NCI-H226 (cell line): ENCODE measurements at regions not wholly inside any gene's neighbourhood (a gene's known extent, or its start where the extent isn't known, plus 50 kb on each side); places are given as distances from the start of the nearest gene placed in this dataset.

Experiments
- DNase-seq: peaks from one replicate; pipeline ENCODE4 v3.0.0-alpha.2; 2015

GRCh38 chr1:208523007-208523406 lies 278.8 kb upstream of the PLXNA2 start:
- no peak for DNase-seq

- no peak for DNase-seq
Measured at GRCh38 chr1:208524376-208524775, 280.2 kb upstream of the PLXNA2 start.

GRCh38 chr1:208524925-208525324 lies 280.7 kb upstream of the PLXNA2 start:
- DNase-seq: no peak

DNA sequence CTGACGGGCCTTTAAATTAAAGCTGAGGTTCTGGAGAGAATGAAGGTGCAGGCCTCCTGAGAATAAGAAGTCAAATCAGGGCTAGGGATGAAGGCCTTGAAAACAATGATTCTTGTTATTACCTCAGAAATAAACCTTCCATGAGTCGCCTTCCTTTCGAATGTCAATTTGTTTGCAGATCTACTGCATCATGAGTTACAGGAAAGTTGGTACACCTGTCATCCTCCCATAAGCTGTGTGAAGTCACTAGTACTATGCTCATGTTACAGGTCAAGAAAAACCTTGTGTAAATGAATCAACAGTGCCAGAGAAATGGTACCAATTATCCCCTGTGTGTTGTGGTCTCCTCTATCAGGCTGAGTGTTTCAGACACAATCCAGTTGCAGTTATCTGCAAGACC lies 281.2 kb upstream of the PLXNA2 start:
- no peak for DNase-seq

- no peak for DNase-seq
Measured at GRCh38 chr1:208526613-208527125, 282.5 kb upstream of the PLXNA2 start.

GRCh38 chr1:208527156-208527555 lies 283.0 kb upstream of the PLXNA2 start:
- DNase-seq: no peak

GRCh38 chr1:208528578-208529240 lies 284.5 kb upstream of the PLXNA2 start:
- DNase-seq: no peak

- DNase-seq: no peak
Measured at GRCh38 chr1:208531003-208531750, 287.0 kb upstream of the PLXNA2 start.

DNA sequence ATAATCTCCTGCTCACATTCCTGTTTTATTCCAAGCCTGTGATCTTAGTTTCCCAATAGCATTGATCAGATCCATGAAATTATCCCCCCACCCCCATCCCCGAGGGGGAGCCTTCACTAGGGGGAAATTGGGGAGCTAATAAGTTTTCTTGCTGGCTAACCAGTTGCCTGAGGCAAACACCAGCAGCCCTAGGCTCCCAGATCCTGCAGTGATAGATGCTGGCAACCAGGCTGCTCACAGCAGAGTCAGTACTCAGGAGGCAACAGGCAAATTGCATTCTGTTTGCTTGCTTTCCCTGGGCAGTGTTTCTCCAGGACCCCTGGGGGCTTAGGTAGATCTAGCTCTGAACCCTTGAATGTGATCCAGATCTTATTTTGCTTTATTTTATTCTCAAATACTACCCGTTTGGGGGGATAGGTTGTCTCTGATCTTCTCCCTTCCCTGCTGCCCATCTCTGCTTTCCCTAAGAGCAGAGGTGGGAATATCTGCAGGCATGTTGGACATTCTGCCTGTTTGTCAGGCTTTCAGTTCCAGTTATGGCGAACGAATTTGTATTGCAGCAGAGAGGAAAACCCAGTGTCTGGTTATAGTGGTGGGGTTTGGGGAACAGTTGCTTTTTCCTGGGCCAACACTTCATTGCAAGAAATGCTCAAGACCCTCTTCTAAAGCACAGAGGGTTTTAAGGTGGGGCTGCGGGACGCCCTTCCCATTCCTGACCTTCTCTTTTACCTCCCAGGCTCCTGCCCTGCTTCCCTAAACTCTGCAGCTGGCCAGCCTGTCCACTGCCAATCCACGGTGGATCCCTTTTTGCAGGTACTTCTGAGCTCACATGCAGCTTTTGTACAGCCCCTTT lies 289.8 kb upstream of the PLXNA2 start:
- DNase-seq: no peak

DNA sequence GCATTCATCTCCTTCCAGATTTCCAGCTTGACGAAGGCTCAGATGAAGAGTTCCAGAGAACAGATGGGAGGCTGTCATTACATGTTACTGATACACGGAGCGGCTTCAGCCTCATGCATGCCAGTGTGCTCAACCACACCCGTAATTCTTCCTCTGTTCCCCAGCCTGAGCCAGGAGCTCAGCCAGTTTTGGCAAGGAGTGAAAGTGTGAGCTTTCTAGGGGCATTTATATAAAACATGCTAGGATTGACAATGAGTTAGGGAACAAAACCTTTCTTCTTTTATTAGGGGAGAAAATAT lies 290.4 kb upstream of the PLXNA2 start:
- no peak for DNase-seq

DNA sequence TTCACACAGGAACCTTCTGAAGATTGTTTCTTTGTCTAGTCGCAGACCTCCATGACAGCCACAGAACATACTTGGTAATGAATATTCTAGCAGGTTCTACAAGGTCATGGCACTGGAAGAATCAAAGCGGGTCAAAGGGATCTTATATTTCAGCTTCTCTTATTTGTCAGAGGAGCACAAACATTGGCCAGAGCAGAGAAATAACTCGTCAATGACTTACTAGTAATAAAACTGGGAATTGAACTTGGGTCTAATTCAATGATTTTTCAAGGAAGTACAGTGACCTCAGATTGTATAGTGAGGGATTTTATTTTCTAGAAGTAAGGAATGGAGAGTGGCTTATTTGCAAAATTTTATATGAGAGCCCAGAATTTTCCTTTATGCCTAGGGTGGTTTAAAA lies 290.8 kb upstream of the PLXNA2 start:
- no peak for DNase-seq

- no peak for DNase-seq
Measured at GRCh38 chr1:208535511-208535910, 291.3 kb upstream of the PLXNA2 start.

GRCh38 chr1:208536212-208536611 lies 292.0 kb upstream of the PLXNA2 start:
- no peak for DNase-seq

GRCh38 chr1:208537198-208537597 lies 293.0 kb upstream of the PLXNA2 start:
- DNase-seq: no peak

GRCh38 chr1:208538078-208538477 lies 293.9 kb upstream of the PLXNA2 start:
- no peak for DNase-seq

DNA sequence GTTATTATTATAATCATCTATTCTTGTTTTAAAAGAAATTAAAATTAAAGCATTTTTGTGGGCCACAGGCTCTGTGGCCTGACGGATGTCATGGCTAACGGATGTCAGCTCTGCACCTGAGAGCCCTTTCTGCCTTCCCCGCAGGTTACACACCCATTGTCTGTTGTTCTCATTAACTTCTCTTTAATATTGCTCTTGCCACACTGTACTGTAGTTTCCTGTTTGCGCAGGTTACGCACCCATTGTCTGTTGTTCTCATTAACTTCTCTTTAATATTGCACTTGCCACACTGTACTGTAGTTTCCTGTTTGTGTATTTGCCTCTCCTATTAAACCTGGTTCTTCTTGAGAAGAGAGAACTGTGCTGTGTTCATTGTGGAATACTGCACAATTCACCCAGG lies 294.4 kb upstream of the PLXNA2 start:
- DNase-seq: no peak

GRCh38 chr1:208540724-208541123 lies 296.5 kb upstream of the PLXNA2 start:
- no peak for DNase-seq

DNA sequence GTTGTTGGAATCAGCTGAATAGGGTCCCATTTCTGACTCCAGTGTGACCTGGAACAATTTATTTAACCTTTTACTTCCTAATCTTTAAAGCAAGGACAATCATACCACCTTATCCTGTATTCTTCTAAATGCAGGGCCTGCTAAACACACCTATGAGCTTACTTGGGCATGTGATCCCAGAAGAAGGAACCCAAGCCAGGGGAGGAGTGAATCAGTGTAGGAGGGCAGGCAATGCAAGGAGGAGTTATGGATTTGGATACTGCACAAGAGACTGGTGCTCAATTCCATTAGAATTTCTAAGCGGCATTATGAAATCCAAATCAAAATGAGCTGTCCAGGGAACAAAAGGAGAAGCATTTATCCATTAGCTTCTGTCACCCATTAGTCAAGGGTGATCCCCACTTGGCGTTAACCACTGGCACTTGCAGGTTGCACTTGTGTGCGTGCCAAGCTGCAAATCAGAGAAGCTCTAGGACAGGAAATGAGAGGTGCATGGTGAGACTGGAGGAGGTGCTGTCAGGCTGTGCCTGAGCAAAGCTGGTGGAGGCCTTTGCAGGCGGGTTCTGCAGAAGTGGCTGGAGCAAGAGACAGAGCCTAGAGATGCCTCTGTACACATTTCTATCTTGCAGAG lies 297.2 kb upstream of the PLXNA2 start:
- DNase-seq: no peak

DNA sequence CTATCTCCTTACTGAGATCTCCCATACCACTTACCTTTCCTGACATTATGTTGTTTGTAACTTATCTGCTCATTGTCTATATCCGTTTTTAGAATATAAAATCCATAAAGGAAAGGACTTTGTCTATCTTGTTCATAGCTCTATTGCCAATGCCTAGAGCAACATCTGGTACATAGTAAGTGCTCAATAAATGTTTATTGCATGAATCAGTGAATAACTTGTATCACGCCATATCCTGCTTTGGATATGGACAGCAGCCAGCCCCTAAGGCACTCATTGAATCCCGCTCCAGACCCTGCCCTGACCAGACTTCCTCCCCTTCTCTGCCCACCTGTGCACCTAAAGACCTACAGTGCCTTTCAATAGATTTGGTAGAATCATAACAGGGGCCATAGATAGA lies 298.1 kb upstream of the PLXNA2 start:
- DNase-seq: no peak

DNA sequence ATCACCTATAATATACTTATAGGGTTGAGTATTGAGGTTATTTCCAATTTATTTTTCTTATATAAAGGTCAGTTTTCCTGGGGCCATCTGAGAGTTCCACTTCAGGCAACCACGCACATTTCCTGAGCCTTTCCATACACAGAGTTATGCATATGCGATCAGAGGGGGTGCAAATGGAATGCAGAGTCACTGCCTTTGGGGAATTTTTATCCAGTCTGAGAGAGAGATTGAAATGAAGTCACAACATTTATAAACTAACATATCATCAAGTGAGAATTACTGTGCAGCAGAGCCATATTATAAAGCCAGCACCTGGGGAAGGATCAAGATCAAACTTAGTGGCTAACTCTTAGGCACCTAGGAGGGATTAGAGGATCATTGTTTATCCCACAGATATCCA lies 299.9 kb upstream of the PLXNA2 start:
- no peak for DNase-seq

GRCh38 chr1:208544794-208545193 lies 300.6 kb upstream of the PLXNA2 start:
- DNase-seq: no peak

GRCh38 chr1:208551024-208551423 lies 306.8 kb upstream of the PLXNA2 start:
- DNase-seq: no peak

- DNase-seq: no peak
Measured at GRCh38 chr1:208551633-208552320, 307.6 kb upstream of the PLXNA2 start.
